Fibroblast of lung (primary cell): ENCODE measurements at regions not wholly inside any gene's neighbourhood (a gene's known extent, or its start where the extent isn't known, plus 50 kb on each side); places are given as distances from the start of the nearest gene placed in this dataset.

Experiments
- DNase-seq, 2 donors: peaks; one replicate each; pipeline versions ENCODE4 v3.0.0 to v3.0.0-alpha.2; 2010; ENCODE audit warnings: low read depth in 2 of 2
- H2AFZ ChIP-seq: 2 replicates; pipeline ENCODE4 v1.5.1; 2012; ENCODE audit warnings: low read length, control low read depth, inconsistent platforms
- H3K27ac ChIP-seq: 2 replicates; pipeline ENCODE4 v1.5.1; 2011; ENCODE audit warnings: low read length, control low read depth; ENCODE audit not compliant: insufficient read depth
- H3K27me3 ChIP-seq: 2 replicates; pipeline ENCODE4 v1.5.1; 2011; ENCODE audit warnings: mild to moderate bottlenecking, low read length; ENCODE audit not compliant: control insufficient read depth, insufficient read depth
- H3K36me3 ChIP-seq: 2 replicates; pipeline ENCODE4 v1.5.1; 2011; ENCODE audit warnings: low read length; ENCODE audit not compliant: control insufficient read depth, insufficient read depth
- H3K4me1 ChIP-seq: 2 replicates; pipeline ENCODE4 v1.5.1; 2011; ENCODE audit warnings: low read length; ENCODE audit not compliant: control insufficient read depth, insufficient read depth; ENCODE audit errors: extremely low read depth
- H3K4me2 ChIP-seq: 2 replicates; pipeline ENCODE4 v1.5.1; 2011; ENCODE audit warnings: low read length, control low read depth; ENCODE audit not compliant: insufficient read depth; ENCODE audit errors: extremely low read depth
- H3K4me3 ChIP-seq, 4 experiments: fragments of 200-600 bp in 1 of 4; sonication (generic) in 1 of 4; replicated peaks in 1 of 4; 2 replicates each; pipeline ENCODE4 v1.5.1; 2011 to 2016; ENCODE audit warnings: low read length in 4 of 4, low read depth in 3 of 4, mild to moderate bottlenecking in 3 of 4, control low read depth in 2 of 4, inconsistent platforms in 1 of 4, mixed read lengths in 1 of 4; ENCODE audit not compliant: insufficient read depth in 1 of 4; ENCODE audit errors: control extremely low read depth in 1 of 4
- H3K79me2 ChIP-seq: 2 replicates; pipeline ENCODE4 v1.5.1; 2012; ENCODE audit warnings: mild to moderate bottlenecking, low read length, inconsistent platforms; ENCODE audit not compliant: control insufficient read depth, insufficient read depth
- H3K9ac ChIP-seq: 2 replicates; pipeline ENCODE4 v1.5.1; 2011; ENCODE audit warnings: mild to moderate bottlenecking, low read length, control low read depth; ENCODE audit not compliant: insufficient read depth
- H3K9me3 ChIP-seq: 2 replicates; pipeline ENCODE4 v1.5.1; 2012; ENCODE audit warnings: low read depth, low read length; ENCODE audit not compliant: control insufficient read depth, insufficient read depth
- H4K20me1 ChIP-seq: 2 replicates; pipeline ENCODE4 v1.5.1; 2011; ENCODE audit warnings: low read length; ENCODE audit not compliant: control insufficient read depth, insufficient read depth; ENCODE audit errors: extremely low read depth
- EZH2 ChIP-seq: IDR thresholded peaks from 2 replicates; pipeline ENCODE4 v1.5.1; 2012; ENCODE audit warnings: low read length, control low read depth, mild to moderate bottlenecking; ENCODE audit errors: missing control alignments
- TF ChIP-seq, protein P1 (sequence below), 2 donors: IDR thresholded peaks in 1 of 2; conservative IDR thresholded peaks in 1 of 2; 1 replicate in 1 of 2; 2 replicates in 1 of 2; pipeline ENCODE4 v1.5.1; 2011 to 2012; ENCODE audit warnings: low read length in 2 of 2, control low read depth in 1 of 2, inconsistent platforms in 1 of 2, low read depth in 1 of 2, mild to moderate bottlenecking in 1 of 2

DNA sequence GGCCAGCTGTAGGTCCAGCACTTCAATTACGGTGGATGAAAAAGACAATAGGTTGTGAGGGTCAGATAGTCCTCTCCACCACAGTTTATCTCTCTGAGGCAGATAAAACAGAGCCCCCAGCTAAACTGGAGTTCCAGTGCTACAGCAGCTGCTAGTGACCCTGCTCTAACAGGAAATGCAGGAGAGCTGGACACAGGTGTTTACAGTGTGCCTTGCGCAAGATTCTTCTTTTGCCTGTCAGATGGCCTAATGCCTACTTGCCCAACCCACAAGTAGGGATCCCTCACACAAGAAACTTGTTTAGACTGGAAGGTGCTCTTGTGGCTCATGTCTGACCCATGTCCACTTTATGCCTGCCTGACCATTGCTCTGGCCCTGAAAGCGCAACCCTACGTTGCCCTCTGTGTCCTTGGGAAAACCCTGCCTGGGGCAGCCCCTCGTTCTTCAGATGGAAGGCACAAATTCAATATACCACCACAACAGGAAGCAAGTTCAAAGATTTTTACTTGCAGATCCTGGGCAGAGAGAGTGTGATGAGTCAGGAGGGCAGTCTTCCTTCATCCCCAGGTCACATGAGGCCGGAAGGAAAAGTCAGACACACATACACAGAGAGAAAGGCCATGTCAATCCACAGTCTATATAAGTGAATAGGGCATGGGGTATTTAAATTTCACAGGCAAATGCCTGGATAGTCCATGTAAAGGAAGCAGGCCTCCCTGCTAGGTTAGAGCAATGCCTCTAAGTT lies 105.1 kb upstream of the ADGRL3 start:
- Histone ChIP-seq H3K27me3 (no peaks in the 10 kb centered on the region), H2AFZ (no peak overlapping the region), H3K27ac (no peak overlapping the region), H4K20me1 (no peaks in the 10 kb centered on the region), H3K79me2 (no peaks in the 10 kb centered on the region), H3K9ac (no peak overlapping the region), H3K4me2 (no peak overlapping the region), H3K4me3 (no peak overlapping the region), H3K4me1 (no peaks in the 10 kb centered on the region), H3K9me3 (no peaks in the 10 kb centered on the region), H3K36me3 (no peaks in the 10 kb centered on the region)
- DNase-seq: no peak
- no peak for TF ChIP-seq EZH2
- TF ChIP-seq, protein P1, sequence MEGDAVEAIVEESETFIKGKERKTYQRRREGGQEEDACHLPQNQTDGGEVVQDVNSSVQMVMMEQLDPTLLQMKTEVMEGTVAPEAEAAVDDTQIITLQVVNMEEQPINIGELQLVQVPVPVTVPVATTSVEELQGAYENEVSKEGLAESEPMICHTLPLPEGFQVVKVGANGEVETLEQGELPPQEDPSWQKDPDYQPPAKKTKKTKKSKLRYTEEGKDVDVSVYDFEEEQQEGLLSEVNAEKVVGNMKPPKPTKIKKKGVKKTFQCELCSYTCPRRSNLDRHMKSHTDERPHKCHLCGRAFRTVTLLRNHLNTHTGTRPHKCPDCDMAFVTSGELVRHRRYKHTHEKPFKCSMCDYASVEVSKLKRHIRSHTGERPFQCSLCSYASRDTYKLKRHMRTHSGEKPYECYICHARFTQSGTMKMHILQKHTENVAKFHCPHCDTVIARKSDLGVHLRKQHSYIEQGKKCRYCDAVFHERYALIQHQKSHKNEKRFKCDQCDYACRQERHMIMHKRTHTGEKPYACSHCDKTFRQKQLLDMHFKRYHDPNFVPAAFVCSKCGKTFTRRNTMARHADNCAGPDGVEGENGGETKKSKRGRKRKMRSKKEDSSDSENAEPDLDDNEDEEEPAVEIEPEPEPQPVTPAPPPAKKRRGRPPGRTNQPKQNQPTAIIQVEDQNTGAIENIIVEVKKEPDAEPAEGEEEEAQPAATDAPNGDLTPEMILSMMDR (conservative IDR thresholded peaks at IDR 0.05 in 1 of 2, IDR thresholded peaks at IDR 0.05 in 1 of 2; ENCODE audit: low read depth in 1 of 2, low read length in 2 of 2): no peak

DNA sequence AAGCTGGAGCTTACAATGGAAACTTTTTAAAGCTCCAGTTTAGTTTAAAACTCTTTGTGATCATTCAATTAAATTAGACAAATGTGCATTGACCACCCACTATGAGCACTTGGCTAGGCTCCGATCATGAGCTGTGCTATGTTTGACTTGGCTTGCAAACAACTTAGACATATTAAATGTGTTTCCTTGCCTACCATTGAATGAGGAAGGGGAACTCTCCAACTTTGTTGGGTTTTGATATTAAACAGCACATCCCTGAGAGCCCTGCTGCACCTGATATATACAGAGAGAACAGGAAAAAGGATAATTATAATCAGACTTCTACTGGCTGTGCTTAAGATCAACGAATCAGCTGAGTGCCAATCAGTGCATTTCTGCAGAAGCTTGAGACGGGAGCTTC lies 71.4 kb upstream of the ADGRL3 start:
- Histone ChIP-seq H3K27ac (no peak overlapping the region), H3K9ac (no peak overlapping the region), H3K4me3 (no peak overlapping the region), H4K20me1 (no peaks in the 10 kb centered on the region), H3K36me3 (no peaks in the 10 kb centered on the region), H3K27me3 (no peaks in the 10 kb centered on the region), H3K9me3 (no peaks in the 10 kb centered on the region), H3K4me2 (no peak overlapping the region), H3K4me1 (no peaks in the 10 kb centered on the region), H3K79me2 (no peaks in the 10 kb centered on the region), H2AFZ (no peak overlapping the region)
- TF ChIP-seq EZH2: no peak
- TF ChIP-seq, protein P1 (conservative IDR thresholded peaks at IDR 0.05 in 1 of 2, IDR thresholded peaks at IDR 0.05 in 1 of 2; ENCODE audit: low read depth in 1 of 2, low read length in 2 of 2): no peak
- DNase-seq: no peak

DNA sequence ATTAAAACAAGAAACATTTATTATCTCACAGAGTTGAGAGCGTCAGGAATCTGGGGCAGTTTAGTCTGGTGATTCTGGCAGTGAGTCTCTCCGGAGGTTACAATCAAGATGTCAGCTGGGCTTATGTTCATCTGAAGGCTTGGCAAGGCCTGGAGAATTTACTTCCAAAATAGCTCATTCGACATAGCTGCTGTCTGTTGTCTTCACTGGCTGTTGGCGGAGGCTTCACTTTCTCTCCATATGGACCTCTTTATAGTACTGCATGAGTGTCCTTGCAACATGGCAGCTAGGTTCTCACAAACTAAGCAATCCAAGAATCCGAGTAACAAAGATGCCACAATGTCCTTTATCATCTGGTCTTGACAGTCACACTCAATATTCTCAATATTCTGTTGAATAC lies 70.2 kb upstream of the ADGRL3 start:
- Histone ChIP-seq H3K4me1 (no peaks in the 10 kb centered on the region), H3K36me3 (no peaks in the 10 kb centered on the region), H3K27ac (no peak overlapping the region), H3K4me3 (no peak overlapping the region), H3K27me3 (no peaks in the 10 kb centered on the region), H2AFZ (no peak overlapping the region), H3K79me2 (no peaks in the 10 kb centered on the region), H3K9me3 (no peaks in the 10 kb centered on the region), H3K9ac (no peak overlapping the region), H4K20me1 (no peaks in the 10 kb centered on the region), H3K4me2 (no peak overlapping the region)
- DNase-seq: no peak
- no peak for TF ChIP-seq EZH2
- TF ChIP-seq, protein P1 (conservative IDR thresholded peaks at IDR 0.05 in 1 of 2, IDR thresholded peaks at IDR 0.05 in 1 of 2; ENCODE audit: low read depth in 1 of 2, low read length in 2 of 2): no peak
